ENCODE measurements at regions not wholly inside any gene's neighbourhood (a gene's known extent, or its start where the extent isn't known, plus 50 kb on each side); places are given as distances from the start of the nearest gene placed in this dataset.

DNA sequence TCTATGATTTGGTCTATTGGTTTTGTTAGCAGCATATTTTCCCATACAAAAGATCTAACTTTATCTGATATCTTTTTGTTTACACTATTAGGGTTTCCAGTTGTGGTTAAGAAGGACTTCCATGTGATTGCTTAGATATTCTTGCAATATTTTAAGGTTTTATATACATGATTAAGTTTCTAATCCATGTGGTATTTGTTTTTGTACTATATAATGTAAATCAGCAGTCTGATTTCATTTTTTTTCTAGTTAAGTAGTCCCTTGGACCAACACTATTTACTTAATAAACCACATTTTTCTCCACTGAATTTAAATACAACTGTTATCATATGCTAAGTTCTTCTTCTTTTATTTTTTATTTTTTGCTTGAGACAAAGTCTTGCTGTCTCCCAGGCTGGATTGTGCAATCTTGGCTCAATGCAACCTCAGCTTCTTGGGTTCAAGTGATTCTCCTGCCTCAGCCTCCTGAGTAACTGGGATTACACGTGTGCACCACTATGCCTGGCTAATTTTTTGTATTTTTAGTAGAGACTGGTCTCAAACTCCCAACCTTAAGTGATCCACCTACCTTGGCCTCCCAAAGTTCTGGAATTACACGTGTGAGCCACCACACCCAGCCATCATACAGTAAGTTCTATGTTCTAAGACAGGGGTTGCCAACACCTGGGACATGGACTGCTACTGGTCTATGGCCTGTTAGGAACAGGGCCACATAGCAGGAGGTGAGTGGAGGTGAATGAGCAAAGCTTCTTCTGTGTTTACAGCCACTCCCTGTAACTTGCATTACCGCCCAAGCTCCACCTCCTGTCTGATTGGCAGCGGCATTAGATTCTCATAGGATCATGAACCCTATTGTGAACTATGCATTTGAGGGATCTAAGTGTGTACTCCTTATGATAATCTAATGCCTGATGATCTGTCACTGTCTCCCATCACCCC, 58.5 kb upstream of the RAB27B start:
- no peak for DNase-seq (ENCODE audit: low read depth, low spot score)

DNA sequence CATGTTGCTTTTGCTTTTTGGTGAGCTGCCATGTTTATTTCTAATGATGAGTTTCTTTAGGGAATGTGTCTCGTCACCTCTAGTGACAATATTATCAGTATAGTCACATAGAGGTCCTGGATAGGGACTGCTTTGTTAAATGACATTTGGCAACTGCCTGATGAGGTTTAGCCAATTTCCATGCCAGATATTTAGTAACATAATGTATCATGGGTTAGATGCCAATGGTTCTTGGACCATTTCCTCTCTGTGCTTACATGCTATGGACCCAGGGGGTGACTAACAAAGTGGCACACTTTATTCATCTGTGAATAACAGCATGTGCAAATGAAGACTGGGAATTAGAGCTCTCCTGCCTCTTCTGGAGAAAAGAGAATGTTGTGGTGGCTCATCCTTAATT, 56.2 kb upstream of the RAB27B start:
- DNase-seq (ENCODE audit: low read depth, low spot score), result no peak

DNA sequence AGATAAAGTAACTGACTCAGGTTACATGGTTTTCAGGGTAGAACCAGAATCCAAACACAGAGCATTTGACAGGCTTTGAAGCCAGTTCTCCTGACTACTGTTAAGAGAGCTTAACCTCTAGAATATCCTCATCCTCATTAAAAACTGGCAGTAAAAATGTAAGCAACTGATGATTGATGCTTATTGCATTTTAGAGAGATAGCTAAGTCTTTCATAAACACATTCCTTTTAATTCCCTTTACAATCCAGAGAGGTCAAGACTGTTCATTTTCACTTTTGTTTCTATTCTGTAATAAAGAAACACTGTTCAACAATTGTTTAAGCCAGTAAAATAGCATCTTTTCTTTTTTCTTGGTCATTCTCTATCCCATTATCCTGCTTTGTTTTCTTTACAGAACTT, 53.9 kb upstream of the RAB27B start:
- DNase-seq (ENCODE audit: low read depth, low spot score), result no peak

DNA sequence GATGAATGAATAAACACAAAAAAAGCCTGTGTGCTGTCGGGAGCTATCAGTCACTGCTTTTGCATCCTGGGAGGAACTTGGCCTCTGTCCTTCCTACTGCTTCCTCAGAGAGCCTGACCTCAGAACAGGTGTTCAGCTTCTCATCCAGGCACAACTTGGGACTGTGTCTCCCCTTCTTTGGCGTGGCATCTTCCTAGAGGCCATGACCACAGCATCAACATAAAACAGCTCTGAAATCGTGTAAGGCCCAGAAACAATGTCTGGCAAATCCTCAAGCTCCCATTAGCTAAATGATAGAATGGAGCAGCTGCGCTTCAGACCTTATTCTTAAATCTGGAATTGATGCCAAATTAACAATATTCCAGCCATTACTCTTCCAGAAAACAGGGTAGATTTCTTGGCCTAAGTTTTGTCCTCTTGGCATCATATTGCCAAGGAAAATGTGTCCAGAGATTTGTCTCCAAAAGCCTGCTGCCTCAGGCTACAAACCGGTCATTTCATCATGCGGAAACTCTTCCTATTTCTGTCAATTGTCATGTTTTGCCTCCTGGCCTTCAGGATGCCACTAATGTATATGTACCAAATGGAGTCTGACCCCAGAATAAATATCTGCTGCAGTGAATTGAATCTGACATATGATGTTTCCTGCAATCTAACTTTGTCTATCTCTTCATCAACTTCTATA, 53.2 kb upstream of the RAB27B start:
- DNase-seq (ENCODE audit: low read depth, low spot score), result no peak

DNA sequence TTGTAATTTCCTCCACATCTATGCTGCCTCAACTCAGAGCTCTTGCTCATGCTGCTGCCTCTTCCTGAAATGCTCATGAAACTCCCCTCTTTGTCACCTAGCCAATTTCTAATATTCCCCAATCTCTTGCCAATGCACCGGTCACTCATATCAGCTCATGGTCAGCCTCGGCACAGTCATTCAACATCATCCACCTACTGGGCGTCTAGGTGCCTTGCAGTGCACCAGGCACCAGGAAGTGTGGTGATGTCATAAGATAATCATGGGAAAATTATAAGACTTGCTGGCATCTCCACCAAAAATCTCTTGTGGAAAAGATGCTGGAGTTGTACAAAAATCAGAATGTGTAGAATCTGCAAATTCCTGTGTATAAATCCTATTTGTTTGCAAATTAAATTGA, 52.6 kb upstream of the RAB27B start:
- no peak for DNase-seq (ENCODE audit: low read depth, low spot score)

DNA sequence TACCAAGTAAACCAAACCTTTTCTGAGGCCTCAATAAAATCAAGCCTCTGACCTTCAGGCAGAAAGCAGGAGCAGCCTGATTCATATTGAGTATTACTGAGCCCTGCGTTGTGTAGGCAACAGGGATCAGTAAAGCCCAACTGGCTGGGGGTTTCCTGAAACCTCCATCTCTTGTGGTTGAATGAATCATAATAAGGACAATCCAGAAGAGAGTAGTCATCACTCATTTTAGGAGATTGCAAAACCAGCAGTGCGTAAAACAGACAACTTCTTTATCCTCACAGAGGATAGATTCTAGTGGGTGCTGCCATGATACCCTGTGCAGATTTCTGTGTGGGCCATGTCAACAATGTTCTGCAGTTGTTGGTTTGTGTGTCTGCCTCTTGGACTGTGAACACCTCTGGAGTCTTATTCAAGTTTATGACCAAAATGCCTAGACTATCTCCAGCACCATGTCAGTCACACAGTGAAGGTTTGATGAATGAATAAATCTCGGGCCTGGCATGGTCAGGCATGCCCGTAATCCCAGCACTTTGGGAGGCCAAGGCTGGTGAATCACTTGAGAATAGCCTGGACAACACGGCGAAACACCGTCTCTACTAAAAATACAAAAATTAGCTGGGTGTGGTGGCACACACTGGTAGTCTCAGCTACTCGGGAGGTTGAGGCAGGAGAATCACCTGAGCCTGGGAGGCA, 51.8 kb upstream of the RAB27B start:
- DNase-seq (ENCODE audit: low read depth, low spot score), result no peak

DNA sequence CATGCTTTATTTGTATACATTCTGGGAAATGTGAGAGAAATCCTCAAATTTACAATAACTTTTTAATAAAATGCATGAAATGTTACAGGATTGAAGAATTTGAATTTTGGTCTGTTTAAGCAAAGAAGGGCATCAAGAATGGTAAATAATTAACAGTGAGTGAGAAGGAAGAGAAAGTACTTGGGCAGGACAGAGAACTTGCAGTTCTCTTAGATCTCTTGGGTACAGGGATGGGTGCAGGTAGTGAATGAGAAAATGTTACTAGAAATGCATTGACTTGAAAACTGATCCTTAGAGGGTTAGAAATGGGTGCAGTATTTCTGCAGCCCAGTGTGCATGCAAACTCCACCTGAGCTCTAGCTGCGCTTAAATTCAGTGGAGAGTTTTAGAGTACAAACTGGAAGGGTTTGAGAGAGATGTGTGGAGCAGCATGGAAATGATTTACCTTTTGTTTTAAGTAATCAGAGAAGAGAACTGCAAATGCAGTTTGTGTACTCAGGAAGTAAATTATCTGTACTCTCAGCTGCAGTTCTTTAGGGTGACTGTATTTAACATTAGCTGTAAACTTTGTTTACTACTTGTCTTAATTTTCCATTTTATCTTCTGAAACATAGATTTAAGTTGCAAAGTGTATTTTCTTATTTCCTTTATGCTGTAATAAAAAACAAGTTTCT, 51.0 kb upstream of the RAB27B start:
- DNase-seq (ENCODE audit: low read depth, low spot score), result no peak

DNA sequence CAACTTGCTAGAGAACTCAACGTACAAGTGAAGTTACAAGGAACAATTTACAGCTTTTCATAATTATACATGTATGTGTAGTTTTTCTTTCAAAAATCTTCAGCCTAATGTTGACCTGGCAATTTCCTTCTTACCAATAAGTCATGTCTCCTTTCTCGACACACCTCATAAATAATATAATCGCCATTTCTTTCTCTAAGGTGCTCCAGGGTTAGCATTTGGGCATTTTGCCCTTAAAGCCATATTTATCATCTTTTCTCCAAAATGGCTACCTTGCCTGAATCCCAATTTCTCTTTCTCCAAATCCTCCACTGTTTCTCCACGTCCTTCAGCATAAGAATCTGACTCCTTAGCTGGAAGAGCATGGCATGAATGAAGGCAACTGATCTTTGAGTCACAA, 50.3 kb upstream of the RAB27B start:
- DNase-seq (ENCODE audit: low read depth, low spot score), result no peak

Data from iPS DF 19.7 (cell line).